Stimulated activated CD4-positive, alpha-beta T cell treated with anti-CD3 and anti-CD28 coated beads, Interleukin-2, amount 100 ng/mL, for 24 hours (primary cell): ENCODE measurements at regions not wholly inside any gene's neighbourhood (a gene's known extent, or its start where the extent isn't known, plus 50 kb on each side); places are given as distances from the start of the nearest gene placed in this dataset.

Experiments
- DNase-seq, 2 donors: peaks; one replicate each; pipeline ENCODE4 v3.0.0-alpha.2; 2020

DNA sequence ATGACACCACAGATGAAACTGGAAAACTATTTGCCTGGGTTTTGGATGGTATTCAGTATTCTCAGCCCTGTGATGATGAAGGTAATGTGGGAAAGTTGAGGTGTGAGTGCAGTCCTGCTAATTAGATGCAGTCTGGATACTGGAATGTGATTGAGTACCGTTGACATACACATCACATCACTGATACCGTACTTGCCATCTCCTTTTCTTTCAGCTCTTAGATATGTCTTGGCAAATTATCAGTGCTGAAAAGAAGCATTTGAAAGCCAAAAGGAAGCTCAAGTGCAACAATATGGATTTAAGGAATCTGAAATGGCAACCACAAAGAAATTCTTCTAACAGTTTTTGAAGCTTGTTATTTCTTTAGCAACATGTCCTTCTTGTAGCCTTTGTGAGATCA lies 381.4 kb upstream of the TGFBR2 start:
- DNase-seq = no peak

DNA sequence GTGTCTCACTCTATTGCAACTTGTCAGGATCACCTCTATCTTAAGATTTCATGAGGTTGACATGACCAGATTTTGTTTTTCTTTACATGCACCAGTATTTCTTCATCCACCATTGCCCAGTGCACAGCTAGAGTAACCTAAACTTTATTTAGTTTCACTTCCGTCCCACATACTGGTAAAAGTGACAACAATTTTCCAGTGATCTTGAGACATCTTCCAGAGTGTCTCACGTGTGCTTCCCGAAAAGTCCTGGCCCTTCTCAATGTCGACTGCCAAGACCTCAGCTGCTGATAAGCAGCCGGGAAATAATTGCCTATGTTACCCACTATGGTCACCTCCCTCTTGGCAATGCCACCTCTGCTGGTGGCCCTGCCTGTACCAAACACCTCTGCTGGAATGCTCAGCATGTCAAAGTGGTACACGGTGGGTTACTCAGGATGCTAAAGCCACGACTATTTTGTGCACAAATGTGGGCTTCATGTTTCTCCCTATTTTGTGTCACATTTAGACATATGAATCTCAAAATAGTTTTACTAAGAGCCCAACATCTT lies 379.7 kb upstream of the TGFBR2 start:
- DNase-seq = no peak

DNA sequence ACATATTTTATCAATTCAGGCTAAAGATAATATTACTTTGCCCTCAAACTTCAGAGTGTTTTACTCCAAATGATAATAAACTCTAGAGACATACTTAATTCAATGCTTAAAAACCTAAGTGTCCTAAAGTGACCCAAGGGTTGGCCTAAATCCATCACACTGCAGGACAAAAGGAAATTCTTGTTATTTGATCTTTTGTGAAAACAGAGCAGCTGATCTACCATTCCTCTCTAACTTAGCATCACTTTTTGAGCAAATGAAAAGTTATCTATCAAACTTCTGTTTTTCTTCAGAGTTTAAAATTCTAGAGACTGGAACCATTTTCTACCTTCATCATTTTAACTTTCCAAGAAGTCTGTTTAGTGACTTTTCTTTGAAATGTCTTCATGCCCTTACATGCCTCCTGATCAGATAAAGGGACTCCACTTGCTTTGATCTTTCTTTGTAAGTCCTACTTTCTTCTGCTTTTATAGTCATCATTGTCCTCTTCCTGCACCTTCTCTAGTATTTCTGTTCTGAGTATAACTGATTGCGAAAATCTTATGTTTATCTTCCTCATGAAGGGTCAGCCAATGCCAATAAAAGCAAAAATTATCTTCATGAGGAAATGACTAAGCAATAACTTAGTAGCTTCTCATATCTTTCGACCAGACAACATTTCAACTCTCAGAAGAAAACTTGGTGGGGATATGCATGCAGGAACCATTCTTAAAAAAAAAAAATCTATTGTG lies 378.7 kb upstream of the TGFBR2 start:
- DNase-seq = no peak

DNA sequence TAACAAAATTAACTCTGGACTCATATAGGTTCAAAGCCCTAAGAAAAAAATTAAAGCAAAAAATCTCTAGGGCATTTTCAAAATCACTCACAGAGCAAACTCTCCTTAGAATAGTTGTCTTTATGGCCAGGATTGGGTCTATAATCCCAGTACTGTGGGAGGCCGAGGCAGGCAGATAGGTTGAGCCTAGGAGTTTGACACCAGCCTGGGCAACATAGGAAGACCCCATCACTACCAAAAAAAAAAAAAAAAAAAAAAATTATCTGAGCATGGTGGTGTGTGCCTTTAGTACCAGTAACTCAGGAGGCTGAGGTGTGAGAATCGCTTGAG lies 378.1 kb upstream of the TGFBR2 start:
- no peak for DNase-seq

DNA sequence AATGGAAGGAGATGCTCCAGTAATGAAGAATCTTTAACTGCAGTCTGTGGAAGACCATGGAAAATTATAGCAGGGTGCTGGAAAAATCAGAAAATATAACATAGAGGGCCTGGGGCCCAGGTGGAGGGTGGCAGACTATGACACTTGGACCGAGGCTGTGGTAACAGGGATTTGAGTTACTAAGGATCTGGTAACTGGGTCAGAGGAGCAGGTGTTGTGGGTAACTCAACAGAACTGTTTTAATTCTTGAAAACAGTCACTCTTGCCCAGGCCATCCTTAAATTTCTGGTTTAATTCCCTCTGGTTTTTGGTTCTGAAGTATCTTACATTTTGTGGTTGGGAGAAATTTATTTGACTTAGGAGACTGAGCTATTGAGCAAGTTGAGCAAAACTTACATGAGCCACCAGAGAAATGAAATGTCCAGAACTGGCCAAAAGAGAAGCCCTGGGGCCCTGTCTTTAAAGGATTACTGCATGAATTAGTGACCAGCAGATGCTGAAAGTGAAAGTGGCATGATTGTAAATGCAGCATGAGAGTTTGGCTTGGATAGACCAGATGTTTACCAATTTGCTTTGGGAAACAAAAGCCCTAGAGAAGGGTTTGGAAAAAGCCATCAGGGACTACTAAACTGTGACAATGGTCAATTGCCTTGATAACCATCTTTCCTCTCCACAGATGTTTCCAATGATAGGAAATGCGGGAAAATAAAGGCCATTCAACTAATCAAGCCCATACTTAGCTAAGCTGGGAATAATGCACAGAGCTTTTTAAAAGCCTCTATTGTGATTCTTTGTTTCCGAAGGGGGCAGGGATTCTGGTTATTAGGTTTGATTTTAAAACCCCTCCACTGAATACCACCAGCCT lies 374.9 kb upstream of the TGFBR2 start:
- DNase-seq = no peak

DNA sequence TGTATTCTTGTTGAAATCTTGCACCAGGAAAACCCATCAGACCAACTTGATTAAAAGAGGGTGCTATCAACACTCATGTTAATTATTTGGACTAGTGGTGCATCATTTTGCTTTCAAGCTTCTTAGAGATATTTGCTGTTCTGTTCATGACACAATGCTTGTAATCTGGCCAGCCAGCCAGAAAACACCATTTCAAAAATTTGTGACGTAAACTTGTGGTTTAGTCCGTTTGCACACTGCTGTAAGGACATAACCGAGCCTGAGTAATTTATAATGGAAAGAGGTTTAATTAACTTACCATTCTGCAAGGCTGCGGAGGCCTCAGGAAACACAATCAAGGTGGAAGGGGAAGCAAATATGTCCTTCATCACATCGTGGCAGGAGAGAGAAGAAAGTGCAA lies 374.3 kb upstream of the TGFBR2 start:
- no peak for DNase-seq

DNA sequence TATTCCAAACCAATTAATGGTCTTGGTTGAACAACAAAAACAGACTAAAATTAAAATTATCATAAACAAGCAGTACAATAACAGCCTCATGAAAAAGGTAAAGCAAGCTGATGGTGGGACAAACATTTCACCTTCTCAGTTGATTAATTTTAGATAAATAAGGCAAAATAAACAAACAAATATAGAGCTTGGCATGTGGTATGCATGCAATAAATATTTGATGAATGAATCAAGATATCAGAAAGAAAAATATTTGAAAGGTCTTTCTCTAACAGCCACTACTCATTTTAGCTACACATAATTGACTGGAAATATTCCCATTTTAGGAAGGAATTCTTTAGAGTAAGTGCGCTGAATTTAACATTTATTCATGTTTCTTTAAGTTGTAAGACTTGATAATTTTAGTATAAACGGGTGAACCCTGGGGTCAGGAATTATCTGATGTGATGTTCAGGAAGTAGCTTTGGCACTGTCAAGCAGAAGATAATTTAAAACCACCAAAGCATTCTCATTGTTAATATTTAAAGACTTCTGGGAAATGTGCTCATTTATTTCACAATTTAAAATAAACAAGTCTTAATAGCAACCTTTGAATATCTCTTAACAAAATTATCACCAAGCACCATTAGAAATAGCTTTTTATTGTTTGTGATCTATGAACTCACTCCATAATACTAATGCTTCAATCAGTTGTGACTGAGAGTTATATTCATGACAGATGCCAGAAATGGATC lies 372.3 kb upstream of the TGFBR2 start:
- DNase-seq = no peak

DNA sequence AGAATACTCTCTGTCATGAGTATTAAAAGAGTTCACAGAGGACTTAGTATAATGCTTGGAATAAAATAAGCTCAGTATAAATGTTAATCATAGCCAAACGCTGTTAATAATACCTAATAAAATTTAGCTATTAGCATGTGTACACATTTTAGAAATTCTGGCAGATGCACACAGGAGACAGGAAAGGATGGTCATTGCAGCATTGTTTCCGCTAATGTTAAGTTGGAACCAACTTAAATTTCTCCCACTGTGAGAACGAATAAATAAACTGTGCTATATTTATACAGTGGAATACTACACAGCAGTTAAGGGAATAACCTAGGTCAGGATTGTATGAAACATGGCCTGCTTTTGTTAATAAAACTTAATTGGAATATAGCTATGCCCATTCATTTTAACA lies 370.4 kb upstream of the TGFBR2 start:
- no peak for DNase-seq

DNA sequence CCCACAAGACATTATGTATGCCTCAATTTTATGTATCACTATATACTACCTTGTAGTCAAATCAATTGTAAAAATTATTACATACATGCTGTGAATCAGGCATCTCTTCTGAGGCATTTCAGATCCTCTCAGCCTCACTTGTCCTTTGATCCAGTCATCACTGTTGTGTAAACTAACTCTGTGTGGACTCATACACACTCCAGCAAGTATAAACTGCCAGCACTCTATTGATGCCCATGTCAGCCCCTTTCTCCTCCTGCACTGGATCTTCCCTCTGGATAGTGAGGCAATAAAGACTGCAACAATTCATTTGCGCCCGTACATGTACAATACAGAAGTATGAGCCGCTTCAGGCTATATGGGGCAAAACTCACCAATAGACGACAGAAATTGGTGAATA lies 364.7 kb upstream of the TGFBR2 start:
- DNase-seq = no peak

DNA sequence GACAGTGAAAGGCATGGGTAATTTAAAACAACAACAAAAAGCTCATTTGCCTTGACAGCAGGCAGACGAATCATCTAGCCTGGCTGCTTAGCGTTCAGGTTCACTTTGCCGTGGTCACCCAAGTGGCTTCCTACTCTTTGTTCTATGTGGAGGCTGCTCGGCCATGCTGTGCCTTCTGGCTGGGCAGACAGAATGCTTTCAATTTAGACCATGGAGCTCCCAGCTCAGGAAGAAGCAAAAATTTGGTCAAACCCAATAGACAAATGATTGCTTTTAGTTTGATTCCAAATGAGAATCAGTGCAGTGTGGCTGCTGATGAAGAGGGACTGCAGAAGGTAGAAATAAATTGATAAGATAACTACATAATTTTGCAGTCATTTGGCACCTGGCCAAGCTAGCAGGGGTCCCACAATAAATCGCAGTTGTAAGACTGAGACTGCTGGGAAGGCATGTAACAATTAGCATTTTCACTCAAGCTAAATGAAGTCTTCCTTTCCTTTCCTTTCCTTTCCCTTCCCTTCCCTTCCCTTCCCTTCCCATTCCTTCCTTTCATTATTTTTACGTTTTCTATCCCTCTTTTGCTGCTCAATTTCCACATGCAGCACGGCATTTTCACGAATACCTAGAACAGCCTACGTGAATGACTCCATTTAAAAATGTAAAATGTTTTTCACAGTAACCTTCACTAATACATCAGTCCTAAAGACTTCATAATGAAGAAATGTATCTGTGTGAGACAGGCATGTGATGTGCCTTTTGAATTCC lies 360.4 kb upstream of the TGFBR2 start:
- no peak for DNase-seq

DNA sequence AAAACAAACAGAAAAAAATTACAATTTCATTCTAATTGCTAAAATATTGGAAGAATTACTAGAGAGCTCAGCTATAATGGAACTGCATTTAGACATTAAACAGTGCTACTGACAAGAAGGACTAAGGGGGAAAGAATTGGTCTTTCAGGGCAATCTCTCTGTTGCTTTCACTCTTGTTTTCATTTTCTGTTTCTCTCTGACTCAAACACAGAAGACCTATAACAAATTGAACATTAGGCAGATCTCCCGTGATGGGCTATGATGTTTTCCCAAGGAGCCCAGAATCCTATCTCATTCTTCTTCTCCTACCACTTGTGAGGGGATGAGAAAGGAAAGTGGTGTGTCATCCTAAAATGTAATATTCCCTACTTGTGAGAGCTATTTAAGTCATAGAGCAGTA lies 358.0 kb upstream of the TGFBR2 start:
- DNase-seq = no peak

DNA sequence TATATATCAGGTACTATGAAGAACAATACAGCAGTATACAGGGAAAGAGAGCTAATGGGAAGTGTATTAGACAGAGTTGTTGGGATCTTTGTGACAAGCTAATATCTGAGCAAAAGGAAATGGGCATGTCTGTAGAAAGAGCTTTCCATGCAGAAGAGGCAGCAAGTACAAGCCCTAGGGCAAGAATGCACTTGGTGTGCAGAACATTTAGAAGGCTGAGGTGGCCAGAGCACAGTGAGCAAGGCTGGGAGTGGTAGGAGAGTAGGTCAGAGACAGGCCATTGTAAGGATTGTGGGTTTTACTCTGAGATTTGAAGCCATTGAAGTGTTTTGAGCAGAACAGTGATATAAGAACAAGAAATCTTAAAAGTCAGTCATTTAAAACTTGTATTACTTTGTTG lies 353.9 kb upstream of the TGFBR2 start:
- no peak for DNase-seq

DNA sequence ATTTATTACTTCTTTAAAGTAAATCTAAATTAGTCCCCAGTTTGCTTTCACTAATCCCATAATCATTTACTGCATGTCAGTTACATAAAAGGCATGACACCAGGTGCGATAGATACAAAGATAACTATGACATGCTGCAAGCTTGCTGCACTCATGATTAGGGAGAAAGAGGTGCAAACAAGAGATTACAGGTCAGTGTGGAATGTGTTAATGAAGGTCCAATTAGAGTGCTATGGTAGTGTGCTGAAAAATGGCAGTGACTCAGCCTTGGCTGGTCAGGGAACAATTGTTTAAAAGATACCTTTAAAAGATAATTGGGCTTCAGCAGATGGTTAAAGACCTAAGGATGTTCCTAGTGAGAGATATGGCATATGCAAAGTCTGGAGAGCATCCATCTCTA lies 352.6 kb upstream of the TGFBR2 start:
- no peak for DNase-seq

DNA sequence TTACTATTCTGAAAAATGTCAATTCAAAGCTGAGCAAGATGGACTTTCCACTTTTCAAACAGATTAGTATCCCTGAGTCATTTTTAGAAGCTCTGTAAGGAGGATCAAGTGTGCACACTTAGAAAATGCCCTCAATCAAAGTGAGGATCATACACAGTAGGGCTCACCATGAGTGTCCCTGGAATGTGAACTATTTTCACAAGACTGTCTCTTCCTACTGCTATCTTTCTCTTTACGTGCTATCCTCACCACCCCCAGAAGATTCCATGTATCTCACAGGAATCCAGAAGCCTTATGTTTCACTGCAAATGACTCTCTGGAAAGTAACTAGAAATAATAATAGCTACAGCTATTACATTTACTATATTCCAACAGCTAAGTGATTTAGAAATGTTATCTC lies 349.9 kb upstream of the TGFBR2 start:
- DNase-seq = no peak

DNA sequence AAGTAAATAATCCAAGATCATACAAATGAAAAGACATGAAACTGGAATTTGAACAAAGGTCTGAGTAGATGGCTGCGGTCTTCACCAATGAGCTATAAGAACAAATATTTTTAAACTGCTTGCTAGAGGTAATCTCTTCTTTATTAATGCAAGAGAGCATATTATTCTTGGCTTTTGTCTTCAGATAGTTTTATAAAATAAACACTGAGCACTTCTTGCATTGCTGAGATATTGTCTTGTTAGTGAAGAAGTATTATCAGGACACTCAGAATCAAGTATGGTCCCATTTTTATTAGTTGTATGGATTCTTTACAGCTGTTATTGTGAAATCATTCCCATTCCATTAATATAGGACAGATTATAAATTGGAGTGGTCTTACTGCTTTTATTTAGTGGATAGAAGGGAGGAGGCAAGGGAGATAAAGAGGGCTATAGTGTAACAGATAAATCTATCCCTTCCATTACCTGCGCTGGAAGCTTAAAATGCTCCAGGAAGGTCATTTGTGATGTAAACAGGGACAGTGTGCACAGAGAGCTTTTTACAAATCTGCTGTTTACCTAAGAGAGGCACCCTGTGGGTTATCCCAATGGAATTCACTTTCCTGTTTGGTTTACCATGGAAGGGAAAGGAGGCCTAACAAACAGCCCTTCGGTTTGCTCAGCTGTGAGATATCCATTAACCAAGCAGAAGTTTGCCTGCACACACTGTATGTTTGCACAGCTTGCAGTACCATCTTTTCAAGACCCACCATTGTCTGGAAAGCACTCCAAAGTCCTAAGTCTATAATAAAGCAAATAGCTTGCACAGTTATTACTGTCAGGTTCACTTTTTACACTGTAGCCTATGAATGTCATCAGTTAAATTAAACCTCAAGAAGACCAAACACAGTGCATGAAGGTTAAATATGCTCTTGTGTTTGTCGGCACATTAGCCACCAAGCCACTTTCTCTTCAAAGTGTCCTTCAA lies 347.7 kb upstream of the TGFBR2 start:
- DNase-seq = no peak

DNA sequence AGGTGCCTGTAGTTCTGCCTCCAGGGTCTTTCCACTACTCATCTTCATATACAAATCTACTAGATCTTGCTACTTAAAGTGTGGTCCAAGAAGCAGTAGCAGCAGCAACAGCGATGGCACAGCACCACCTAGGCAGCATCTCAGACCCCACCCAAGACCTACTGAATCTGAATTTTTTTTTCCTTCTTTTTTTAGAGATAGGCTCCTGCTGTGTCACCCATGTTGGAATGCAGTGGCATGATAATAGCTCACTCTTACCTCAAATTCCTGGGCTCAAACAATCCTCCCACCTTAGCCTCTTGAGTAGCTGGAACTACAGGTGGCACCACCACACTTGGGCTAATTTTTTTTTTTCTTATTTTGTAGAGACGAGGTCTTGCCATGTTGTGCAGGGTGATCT lies 346.7 kb upstream of the TGFBR2 start:
- DNase-seq = no peak

DNA sequence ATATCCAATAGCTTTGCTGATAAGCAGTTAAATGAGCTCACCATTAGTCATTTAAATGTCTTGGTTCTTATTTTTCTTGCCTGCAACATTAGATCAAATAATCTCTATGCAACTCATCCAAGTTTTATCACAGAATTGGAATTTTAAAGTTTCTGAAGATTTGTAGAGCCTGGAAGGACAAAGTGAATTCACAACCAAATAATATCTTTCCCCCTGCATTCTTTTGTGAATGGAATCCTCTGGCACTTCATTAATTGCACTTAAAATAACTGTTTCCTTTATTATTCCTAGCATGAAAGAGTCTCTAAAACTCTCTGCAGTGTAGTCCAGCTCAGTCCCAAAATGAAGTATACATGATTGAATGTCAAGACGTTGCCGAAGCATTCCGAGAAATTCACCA lies 345.6 kb upstream of the TGFBR2 start:
- DNase-seq = no peak

DNA sequence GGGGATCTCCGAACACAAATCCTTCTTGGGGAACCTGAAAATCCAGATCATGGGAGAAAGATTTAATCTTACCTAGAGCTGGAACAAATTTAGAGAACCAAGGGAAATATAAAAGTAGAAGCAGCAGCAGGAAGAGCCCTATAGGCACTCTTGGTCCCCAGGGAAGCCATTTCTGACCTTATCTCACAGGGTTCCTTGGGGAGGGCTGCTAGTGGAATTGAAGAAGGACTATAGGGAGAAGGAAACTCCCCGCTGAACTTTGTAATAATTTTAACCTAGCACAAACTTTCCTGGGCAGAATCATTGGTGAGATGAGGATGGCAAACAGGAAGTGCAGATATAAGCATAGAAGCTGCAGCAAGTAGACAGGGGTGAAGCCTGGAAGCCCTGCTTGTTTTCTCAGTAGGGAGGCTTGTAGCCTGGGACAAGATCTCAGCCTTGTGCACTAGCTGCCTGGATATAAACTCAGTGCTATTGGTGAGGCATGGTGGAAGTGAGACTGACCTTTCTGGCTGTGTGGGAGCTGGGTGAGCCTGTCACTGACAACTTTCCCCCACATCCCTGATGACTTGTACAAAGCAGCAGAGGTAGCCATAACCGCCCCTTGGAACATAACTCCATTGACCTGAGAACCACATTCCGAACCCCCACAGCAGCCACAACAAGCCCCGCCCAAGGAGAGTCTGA lies 343.0 kb upstream of the TGFBR2 start:
- DNase-seq = no peak

DNA sequence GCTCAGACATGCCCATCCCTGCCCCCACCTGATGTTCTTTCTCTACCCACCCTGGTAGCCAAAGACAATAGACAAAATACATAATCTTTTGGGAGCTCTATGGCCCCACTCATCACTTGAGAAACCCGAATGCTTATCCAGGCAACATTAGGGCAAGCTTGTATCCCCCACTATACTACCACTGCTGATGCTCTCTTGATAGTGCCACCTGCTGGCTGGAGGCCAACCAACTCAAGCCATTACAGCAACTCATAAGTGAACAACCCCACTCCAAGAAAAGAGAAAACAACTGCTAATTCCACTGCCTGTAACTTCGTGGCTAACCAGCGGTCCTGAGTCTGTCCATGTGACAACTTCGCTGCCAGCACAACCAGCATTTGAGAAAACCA lies 342.5 kb upstream of the TGFBR2 start:
- DNase-seq = peak in 1 of 2 donors; percentile 14

DNA sequence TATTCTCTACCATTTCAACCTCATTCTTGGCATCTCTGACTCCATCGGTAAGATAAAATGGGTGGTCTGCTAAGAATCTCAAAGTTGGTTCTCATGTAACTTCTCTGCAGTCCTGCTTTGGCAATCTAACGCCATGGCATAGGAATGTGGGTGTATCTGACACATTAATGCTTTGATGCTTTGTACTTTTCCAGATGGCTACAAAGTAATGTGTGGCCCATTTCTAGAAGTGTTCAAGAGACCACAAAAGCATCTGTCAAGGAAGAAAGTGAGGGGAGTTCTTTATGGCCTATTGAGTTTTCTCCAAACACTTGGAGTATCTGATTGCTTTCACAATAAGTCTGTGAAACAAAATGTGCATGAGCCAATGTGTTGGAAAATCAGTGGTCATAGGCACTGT lies 339.9 kb upstream of the TGFBR2 start:
- no peak for DNase-seq

DNA sequence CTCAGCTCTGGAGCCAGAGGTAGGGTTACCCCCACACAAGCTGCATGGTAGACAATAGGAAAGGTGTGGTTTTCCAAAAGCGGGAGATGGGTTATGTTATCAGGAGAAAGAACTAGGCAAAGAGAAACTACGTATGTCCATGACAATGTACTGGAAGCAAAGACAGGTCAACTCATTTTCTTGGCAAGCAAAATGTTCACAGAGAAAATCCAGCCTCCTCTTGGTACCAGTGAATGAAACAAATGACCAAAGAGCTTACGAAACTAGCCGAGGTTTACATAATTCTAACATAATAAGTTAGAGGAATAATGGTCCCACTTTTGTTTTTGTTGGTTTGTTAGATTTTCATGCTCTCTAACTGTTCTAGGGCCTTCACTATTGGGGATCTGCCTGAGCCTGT lies 338.1 kb upstream of the TGFBR2 start:
- no peak for DNase-seq
